HCT116 (cell line): ENCODE measurements at regions not wholly inside any gene's neighbourhood (a gene's known extent, or its start where the extent isn't known, plus 50 kb on each side); places are given as distances from the start of the nearest gene placed in this dataset.

ENCODE experiments used
- ATAC-seq: fragments of 200-7000 bp; cut with Tn5 transposase; 2 replicates; pipeline ENCODE4 v1.9.1; 2020; ENCODE audit warnings: mild to moderate bottlenecking, moderate library complexity
- BruUV-seq: library from RNA; stranded (reverse); fragments of 400-500 nt; replicated peaks from 2 replicates; lab custom pipeline; 2021; lab: Mats Ljungman, UMichigan
- CTCF ChIA-PET: fragments of 300-600 bp; sonication (Branson Sonifier 250); formaldehyde crosslinking; loops from one replicate; lab custom pipeline; 2021; ENCODE audit warnings: antibody characterized with exemption; lab: Charles Lee
- POLR2A ChIA-PET: fragments of 300-600, 350-600 bp; sonication (Branson Sonifier 250); formaldehyde crosslinking; loops from one replicate; lab custom pipeline; 2021; ENCODE audit warnings: antibody characterized with exemption; lab: Charles Lee
- RAD21 ChIA-PET, 2 experiments: fragments of 300-600 bp; sonication (Branson Sonifier 250); formaldehyde crosslinking; loops; one replicate each; lab custom pipeline; 2023; ENCODE audit warnings: low total read pairs in 2 of 2; ENCODE audit not compliant: uncharacterized antibody in 2 of 2, unreplicated experiment in 2 of 2, low non-redundant PET in 1 of 2; lab: Charles Lee
- DNase-seq: peaks from one replicate; pipeline ENCODE4 v3.0.0-alpha.2; 2010; ENCODE audit warnings: low read depth, low spot score
- H2AFZ ChIP-seq: fragments of 200-600 bp; shearing (Covaris generic), sonication (generic); 2 replicates; pipeline ENCODE4 v1.6.1; 2017; ENCODE audit warnings: low read depth, mixed run types, mixed read lengths, antibody characterized with exemption, low read length; ENCODE audit not compliant: poor library complexity, severe bottlenecking
- H3K27ac ChIP-seq: 2 replicates; pipeline ENCODE4 v1.5.1; 2012; ENCODE audit warnings: low read depth, low read length
- H3K27me3 ChIP-seq: fragments of 200-600 bp; sonication (generic); 2 replicates; pipeline ENCODE4 v1.6.1; 2016; ENCODE audit warnings: mixed run types, low read length, mixed read lengths; ENCODE audit not compliant: insufficient read depth
- H3K36me3 ChIP-seq, 2 experiments: fragments of 200-500 bp in 1 of 2; fragments of 200-600 bp in 1 of 2; sonication (Bioruptor generic) in 1 of 2; sonication (generic) in 1 of 2; 2 replicates each; pipeline versions ENCODE4 v1.5.1 to v1.6.1; 2014 to 2016; ENCODE audit warnings: low read length in 2 of 2, inconsistent platforms in 1 of 2, mixed read lengths in 1 of 2, mixed run types in 1 of 2; ENCODE audit not compliant: insufficient read depth in 2 of 2, control insufficient read depth in 1 of 2
- H3K4me1 ChIP-seq, 2 experiments: fragments of 200-600 bp in 1 of 2; sonication (generic) in 1 of 2; 2 replicates each; pipeline versions ENCODE4 v1.5.1 to v1.6.1; 2012 to 2017; ENCODE audit warnings: low read length in 2 of 2, inconsistent platforms in 1 of 2, mild to moderate bottlenecking in 1 of 2, mixed read lengths in 1 of 2, mixed run types in 1 of 2, moderate library complexity in 1 of 2; ENCODE audit not compliant: insufficient read depth in 2 of 2, control insufficient read depth in 1 of 2
- H3K4me2 ChIP-seq: fragments of 200-600 bp; sonication (generic); 2 replicates; pipeline ENCODE4 v1.6.1; 2017; ENCODE audit warnings: mixed run types, low read length, mixed read lengths
- H3K4me3 ChIP-seq, 2 experiments: fragments of 200-600 bp in 1 of 2; sonication (generic) in 1 of 2; replicated peaks in 1 of 2; 2 replicates each; pipeline ENCODE4 v1.5.1; 2011 to 2016; ENCODE audit warnings: low read length in 2 of 2, control low read depth in 1 of 2, low read depth in 1 of 2, mild to moderate bottlenecking in 1 of 2, mixed read lengths in 1 of 2, mixed run types in 1 of 2
- H3K79me2 ChIP-seq: fragments of 200-600 bp; sonication (generic); 2 replicates; pipeline ENCODE4 v1.6.1; 2017; ENCODE audit warnings: mild to moderate bottlenecking, mixed run types, low read length, moderate library complexity, mixed read lengths; ENCODE audit not compliant: insufficient read depth
- H3K9ac ChIP-seq: fragments of 200-600 bp; sonication (generic); 2 replicates; pipeline ENCODE4 v1.6.1; 2016; ENCODE audit warnings: low read length, mixed read lengths
- H3K9me2 ChIP-seq: fragments of 200-600 bp; sonication (generic), shearing (Covaris generic); 2 replicates; pipeline ENCODE4 v1.6.1; 2017; ENCODE audit warnings: mixed run types, mild to moderate bottlenecking, moderate library complexity; ENCODE audit not compliant: insufficient read depth
- H3K9me3 ChIP-seq, 2 experiments: fragments of 200-500 bp in 1 of 2; fragments of 200-600 bp in 1 of 2; sonication (Bioruptor generic) in 1 of 2; sonication (generic) in 1 of 2; 2 replicates each; pipeline ENCODE4 v1.6.1; 2014 to 2017; ENCODE audit warnings: low read length in 2 of 2, mixed read lengths in 2 of 2, inconsistent platforms in 1 of 2, low read depth in 1 of 2, mild to moderate bottlenecking in 1 of 2, mixed run types in 1 of 2, moderate library complexity in 1 of 2; ENCODE audit not compliant: control insufficient read depth in 1 of 2, insufficient read depth in 1 of 2
- H4K20me1 ChIP-seq: fragments of 200-600 bp; sonication (generic), shearing (Covaris generic); 2 replicates; pipeline ENCODE4 v1.6.1; 2017; ENCODE audit warnings: mixed run types, mild to moderate bottlenecking, moderate library complexity; ENCODE audit not compliant: insufficient read depth
- CBX3 ChIP-seq: IDR thresholded peaks from 2 replicates; pipeline ENCODE4 v1.6.1; 2012; ENCODE audit warnings: low read depth
- CEBPB ChIP-seq: IDR thresholded peaks from 2 replicates; pipeline ENCODE4 v1.6.1; 2012; ENCODE audit warnings: low read depth
- EGR1 ChIP-seq: IDR thresholded peaks from 2 replicates; pipeline ENCODE4 v1.6.1; 2012; ENCODE audit warnings: low read depth
- ELF1 ChIP-seq: IDR thresholded peaks from 2 replicates; pipeline ENCODE4 v1.6.1; 2012; ENCODE audit warnings: low read depth, borderline replicate concordance
- EZH2 ChIP-seq: fragments of 200-600 bp; sonication (generic); IDR thresholded peaks from 2 replicates; pipeline ENCODE4 v1.6.1; 2017; ENCODE audit warnings: antibody characterized with exemption, mixed run types
- EZH2phosphoT487 ChIP-seq: fragments of 200-600 bp; IDR thresholded peaks from 2 replicates; pipeline ENCODE4 v1.6.1; 2018; ENCODE audit warnings: antibody characterized with exemption, borderline replicate concordance
- FOSL1 ChIP-seq: IDR thresholded peaks from 2 replicates; pipeline ENCODE4 v1.6.1; 2012; ENCODE audit warnings: low read depth
- JUND ChIP-seq: IDR thresholded peaks from 2 replicates; pipeline ENCODE4 v1.6.1; 2012
- POLR2AphosphoS5 ChIP-seq: IDR thresholded peaks from 2 replicates; pipeline ENCODE4 v1.6.1; 2011; ENCODE audit warnings: mild to moderate bottlenecking, low read depth, low read length, moderate library complexity
- SIN3A ChIP-seq: IDR thresholded peaks from 2 replicates; pipeline ENCODE4 v1.6.1; 2012; ENCODE audit warnings: low read depth
- SP1 ChIP-seq: IDR thresholded peaks from 2 replicates; pipeline ENCODE4 v1.6.1; 2012; ENCODE audit warnings: low read depth
- SRF ChIP-seq: IDR thresholded peaks from 2 replicates; pipeline ENCODE4 v1.6.1; 2012; ENCODE audit warnings: low read depth
- YY1 ChIP-seq: IDR thresholded peaks from 2 replicates; pipeline ENCODE4 v1.6.1; 2011; ENCODE audit warnings: low read length, low read depth, moderate library complexity, mild to moderate bottlenecking; ENCODE audit not compliant: insufficient replicate concordance; ENCODE audit errors: extremely low read depth
- ZFX ChIP-seq: fragments of 450-650 bp; IDR thresholded peaks from 2 replicates; pipeline ENCODE4 v1.6.1; 2017
- ZNF274 ChIP-seq: fragments of 200-500 bp; sonication (Bioruptor generic); IDR thresholded peaks from 2 replicates; pipeline ENCODE4 v1.6.1; 2014; ENCODE audit warnings: mild to moderate bottlenecking, low read depth, low read length, inconsistent platforms
- intact Hi-C: fragments of 100-400 bp; cut with micrococcal nuclease; formaldehyde crosslinking; loops from 2 replicates; pipeline ENCODE4 v1.10.0; 2022
- TF ChIP-seq, protein P1 (sequence below), 3 experiments: fragments of 200-600 bp in 1 of 3; sonication (generic) in 1 of 3; IDR thresholded peaks in 2 of 3; conservative IDR thresholded peaks in 1 of 3; 2 replicates each; pipeline ENCODE4 v1.5.1; 2012 to 2017; ENCODE audit warnings: low read depth in 2 of 3, low read length in 2 of 3, antibody characterized with exemption in 1 of 3, borderline replicate concordance in 1 of 3, control low read depth in 1 of 3, mild to moderate bottlenecking in 1 of 3, mixed read lengths in 1 of 3, mixed run types in 1 of 3, moderate library complexity in 1 of 3; ENCODE audit not compliant: insufficient read depth in 1 of 3
- TF ChIP-seq, protein P2 (sequence below): IDR thresholded peaks from 2 replicates; pipeline ENCODE4 v1.6.1; 2011; ENCODE audit warnings: mild to moderate bottlenecking, low read length, moderate library complexity; ENCODE audit not compliant: insufficient replicate concordance; ENCODE audit errors: extremely low read depth
- TF ChIP-seq, protein P3 (sequence below): IDR thresholded peaks from 2 replicates; pipeline ENCODE4 v1.6.1; 2012
- TF ChIP-seq, protein P4 (sequence below): IDR thresholded peaks from 2 replicates; pipeline ENCODE4 v1.6.1; 2012

DNA sequence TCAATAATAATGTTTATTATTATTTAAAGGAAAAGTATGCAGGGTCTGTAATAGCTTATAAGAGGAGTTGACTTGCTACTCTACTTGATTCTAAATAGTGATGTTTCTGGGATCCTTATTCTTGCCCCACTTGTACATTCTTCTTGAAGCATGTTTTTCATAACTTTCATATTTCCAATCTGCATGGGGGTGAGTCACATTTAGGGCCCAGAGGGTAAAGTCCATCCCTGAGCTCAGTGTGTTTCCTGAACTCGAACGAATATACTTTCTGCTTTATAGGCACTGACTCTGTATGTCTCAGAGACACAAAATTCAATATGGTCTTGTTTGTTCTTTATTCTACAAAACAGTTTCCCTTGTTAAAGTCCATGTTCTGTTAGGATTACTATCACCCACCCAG is 61.0 kb upstream of the SMIM30 start:
- H3K4me2 ChIP-seq, result no peak overlapping the region
- H3K9me3 ChIP-seq, result no peaks in the 10 kb centered on the region
- H3K27me3 ChIP-seq, result no peaks in the 10 kb centered on the region
- H2AFZ ChIP-seq, result no peak overlapping the region
- no peaks in the 10 kb centered on the region for H3K79me2 ChIP-seq
- ChIA-PET RAD21 (no interaction called here), CTCF (no interaction called here), POLR2A (no interaction called here)
- no peaks in the 10 kb centered on the region for H3K4me1 ChIP-seq
- H3K9ac ChIP-seq, result no peak overlapping the region
- no peak overlapping the region for H3K4me3 ChIP-seq
- BruUV-seq, result no TSS peak
- intact Hi-C loops, result no loop called here
- H3K36me3 ChIP-seq, result no peaks in the 10 kb centered on the region
- H4K20me1 ChIP-seq, result no peaks in the 10 kb centered on the region
- no peak overlapping the region for H3K27ac ChIP-seq
- ATAC-seq (no peak), DNase-seq (no peak)
- no peaks in the 10 kb centered on the region for H3K9me2 ChIP-seq
- TF ChIP-seq ELF1, result no peak
- no peak for TF ChIP-seq CBX3
- no peak for TF ChIP-seq SIN3A
- no peak for TF ChIP-seq JUND
- TF ChIP-seq SP1, result no peak
- no peak for TF ChIP-seq SRF
- TF ChIP-seq EZH2, result no peak
- TF ChIP-seq, protein P1, sequence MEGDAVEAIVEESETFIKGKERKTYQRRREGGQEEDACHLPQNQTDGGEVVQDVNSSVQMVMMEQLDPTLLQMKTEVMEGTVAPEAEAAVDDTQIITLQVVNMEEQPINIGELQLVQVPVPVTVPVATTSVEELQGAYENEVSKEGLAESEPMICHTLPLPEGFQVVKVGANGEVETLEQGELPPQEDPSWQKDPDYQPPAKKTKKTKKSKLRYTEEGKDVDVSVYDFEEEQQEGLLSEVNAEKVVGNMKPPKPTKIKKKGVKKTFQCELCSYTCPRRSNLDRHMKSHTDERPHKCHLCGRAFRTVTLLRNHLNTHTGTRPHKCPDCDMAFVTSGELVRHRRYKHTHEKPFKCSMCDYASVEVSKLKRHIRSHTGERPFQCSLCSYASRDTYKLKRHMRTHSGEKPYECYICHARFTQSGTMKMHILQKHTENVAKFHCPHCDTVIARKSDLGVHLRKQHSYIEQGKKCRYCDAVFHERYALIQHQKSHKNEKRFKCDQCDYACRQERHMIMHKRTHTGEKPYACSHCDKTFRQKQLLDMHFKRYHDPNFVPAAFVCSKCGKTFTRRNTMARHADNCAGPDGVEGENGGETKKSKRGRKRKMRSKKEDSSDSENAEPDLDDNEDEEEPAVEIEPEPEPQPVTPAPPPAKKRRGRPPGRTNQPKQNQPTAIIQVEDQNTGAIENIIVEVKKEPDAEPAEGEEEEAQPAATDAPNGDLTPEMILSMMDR (IDR thresholded peaks at IDR 0.05 in 2 of 3, conservative IDR thresholded peaks at IDR 0.05 in 1 of 3; ENCODE audit: borderline replicate concordance in 1 of 3, insufficient read depth in 1 of 3, low read depth in 2 of 3, low read length in 2 of 3), result no peak
- TF ChIP-seq, protein P2, sequence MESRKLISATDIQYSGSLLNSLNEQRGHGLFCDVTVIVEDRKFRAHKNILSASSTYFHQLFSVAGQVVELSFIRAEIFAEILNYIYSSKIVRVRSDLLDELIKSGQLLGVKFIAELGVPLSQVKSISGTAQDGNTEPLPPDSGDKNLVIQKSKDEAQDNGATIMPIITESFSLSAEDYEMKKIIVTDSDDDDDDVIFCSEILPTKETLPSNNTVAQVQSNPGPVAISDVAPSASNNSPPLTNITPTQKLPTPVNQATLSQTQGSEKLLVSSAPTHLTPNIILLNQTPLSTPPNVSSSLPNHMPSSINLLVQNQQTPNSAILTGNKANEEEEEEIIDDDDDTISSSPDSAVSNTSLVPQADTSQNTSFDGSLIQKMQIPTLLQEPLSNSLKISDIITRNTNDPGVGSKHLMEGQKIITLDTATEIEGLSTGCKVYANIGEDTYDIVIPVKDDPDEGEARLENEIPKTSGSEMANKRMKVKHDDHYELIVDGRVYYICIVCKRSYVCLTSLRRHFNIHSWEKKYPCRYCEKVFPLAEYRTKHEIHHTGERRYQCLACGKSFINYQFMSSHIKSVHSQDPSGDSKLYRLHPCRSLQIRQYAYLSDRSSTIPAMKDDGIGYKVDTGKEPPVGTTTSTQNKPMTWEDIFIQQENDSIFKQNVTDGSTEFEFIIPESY, result no peak
- no peak for TF ChIP-seq ZNF274
- TF ChIP-seq YY1, result no peak
- TF ChIP-seq, protein P3, sequence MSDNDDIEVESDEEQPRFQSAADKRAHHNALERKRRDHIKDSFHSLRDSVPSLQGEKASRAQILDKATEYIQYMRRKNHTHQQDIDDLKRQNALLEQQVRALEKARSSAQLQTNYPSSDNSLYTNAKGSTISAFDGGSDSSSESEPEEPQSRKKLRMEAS, result no peak
- TF ChIP-seq, protein P4, sequence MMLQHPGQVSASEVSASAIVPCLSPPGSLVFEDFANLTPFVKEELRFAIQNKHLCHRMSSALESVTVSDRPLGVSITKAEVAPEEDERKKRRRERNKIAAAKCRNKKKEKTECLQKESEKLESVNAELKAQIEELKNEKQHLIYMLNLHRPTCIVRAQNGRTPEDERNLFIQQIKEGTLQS, result no peak
- no peak for TF ChIP-seq EGR1
- TF ChIP-seq EZH2phosphoT487, result no peak
- no peak for TF ChIP-seq POLR2AphosphoS5
- no peak for TF ChIP-seq ZFX
- TF ChIP-seq FOSL1, result no peak
- no peak for TF ChIP-seq CEBPB
- TF ChIP-seq, all 23 proteins: peak for 0
